Skin epidermis (tissue), 12 donors: ENCODE measurements at regions not wholly inside any gene's neighbourhood (a gene's known extent, or its start where the extent isn't known, plus 50 kb on each side); places are given as distances from the start of the nearest gene placed in this dataset.
A peak's percentile ranks its signal among the peaks of the same experiment; 100 is the strongest.

Experiments used
- H3K27ac ChIP-seq, 21 experiments: fragments of 200-600 bp; sonication (generic) in 11 of 21; one replicate each; pipeline ENCODE4 v1.5.0; 2020; ENCODE audit warnings: mild to moderate bottlenecking in 3 of 21, inconsistent platforms in 2 of 21, moderate library complexity in 2 of 21
- H3K4me3 ChIP-seq, 7 experiments: fragments of 200-600 bp; sonication (generic) in 2 of 7; one replicate each; pipeline ENCODE4 v1.5.0; 2020; ENCODE audit warnings: inconsistent platforms in 2 of 7, mild to moderate bottlenecking in 2 of 7, moderate library complexity in 1 of 7

DNA sequence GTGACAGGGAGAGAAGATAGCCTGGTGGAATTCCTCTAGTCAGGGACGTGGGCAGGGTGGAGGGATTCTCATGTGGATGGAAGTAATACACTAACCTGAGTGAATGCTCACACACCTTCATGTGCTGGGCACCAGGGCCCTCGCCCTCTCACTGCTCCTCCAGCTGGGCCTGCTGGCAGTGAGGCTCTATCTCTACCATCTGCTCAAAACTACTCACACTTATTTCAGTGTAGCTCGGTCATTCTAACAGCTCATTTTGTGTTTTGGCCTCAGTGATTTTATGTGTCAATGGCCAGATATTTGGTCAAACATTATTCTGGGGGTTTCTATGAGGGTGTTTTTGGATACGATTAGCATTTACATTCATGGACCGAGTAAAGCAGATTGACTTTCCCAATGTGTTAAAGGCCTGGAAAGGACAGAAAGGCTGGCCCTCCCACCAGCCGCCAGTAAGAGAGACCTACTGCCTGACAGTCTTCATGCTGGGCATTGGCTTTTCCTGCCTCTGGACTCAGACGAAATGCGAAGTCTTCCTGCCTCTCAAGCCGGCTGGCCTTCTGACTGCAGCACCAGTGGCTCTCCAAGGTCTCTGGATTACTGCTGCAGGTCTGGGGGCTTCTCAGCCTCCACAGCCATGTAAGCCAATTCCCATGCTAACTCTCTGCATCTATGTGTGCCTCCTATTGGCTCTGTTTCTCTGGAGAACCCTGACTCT lies 335.4 kb downstream of the CXCL12 start:
- Histone ChIP-seq H3K4me3 (no peak overlapping the region), H3K27ac (no peak overlapping the region)

DNA sequence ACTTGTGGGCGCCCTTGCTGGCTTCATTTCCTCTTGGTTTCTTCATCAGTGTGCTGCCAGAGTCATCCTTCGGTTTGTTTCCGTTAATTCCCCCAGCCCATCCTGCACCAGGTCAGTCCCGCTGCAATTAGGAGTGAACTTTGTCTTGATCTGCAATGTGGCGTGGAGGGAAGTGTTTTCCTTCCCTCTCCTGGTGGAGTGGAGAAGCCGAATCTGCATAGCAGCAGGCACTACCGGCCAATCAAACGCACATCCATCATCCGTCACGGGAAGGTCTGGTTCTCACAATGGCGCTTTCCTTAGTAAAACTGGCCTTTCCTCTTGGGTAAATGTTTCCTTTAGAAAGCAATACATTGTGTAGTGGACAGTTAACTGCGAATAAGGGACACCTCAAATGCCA lies 337.5 kb downstream of the CXCL12 start:
- H3K4me3 ChIP-seq, result no peak overlapping the region
- H3K27ac ChIP-seq, result peak overlapping the region in 1 of 21 experiments; percentile 31

DNA sequence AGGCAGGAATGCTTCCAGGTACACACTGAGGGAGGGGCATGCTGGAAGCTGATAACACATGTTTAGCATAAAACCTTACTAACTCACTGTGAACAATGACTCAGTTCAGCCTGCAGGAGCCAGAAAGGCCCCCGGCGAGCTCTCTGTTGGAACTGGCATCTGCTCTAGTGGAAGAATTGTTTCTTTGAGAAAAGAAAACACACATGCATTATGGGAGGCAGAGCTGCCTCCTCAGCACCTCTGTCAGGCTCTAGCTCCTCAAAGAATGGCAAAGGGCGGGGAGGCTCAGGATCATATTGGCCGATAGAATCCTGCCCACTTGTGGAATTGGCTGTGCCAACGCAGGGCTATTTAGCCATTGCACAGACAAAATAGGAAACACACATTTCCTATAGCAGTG lies 338.3 kb downstream of the CXCL12 start:
- Histone ChIP-seq H3K27ac (peak overlapping the region in 5 of 21 experiments; percentile 8 to 60 (median 17)), H3K4me3 (no peak overlapping the region)

DNA sequence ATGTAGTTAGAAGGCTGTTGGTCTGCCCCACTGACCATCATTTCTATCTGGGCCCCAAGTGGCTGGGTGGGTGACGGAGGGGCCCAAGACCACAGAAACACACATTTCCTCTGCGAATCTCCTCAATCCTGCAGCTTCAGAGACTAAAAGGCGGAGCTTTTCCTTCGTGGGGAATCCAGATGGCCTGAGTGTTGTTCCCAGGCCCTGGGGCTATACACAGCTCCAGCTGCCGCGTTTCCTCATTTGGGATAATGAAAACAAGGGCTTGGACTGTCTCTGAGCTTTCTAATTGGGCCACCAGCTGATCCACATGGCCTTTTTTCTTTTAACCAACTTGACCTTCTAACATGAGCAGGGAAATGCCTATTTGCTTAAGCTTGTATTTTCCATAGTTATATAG lies 339.9 kb downstream of the CXCL12 start:
- peak overlapping the region in 7 of 21 experiments; percentile 6 to 48 (median 31) for H3K27ac ChIP-seq
- H3K4me3 ChIP-seq, result no peak overlapping the region

DNA sequence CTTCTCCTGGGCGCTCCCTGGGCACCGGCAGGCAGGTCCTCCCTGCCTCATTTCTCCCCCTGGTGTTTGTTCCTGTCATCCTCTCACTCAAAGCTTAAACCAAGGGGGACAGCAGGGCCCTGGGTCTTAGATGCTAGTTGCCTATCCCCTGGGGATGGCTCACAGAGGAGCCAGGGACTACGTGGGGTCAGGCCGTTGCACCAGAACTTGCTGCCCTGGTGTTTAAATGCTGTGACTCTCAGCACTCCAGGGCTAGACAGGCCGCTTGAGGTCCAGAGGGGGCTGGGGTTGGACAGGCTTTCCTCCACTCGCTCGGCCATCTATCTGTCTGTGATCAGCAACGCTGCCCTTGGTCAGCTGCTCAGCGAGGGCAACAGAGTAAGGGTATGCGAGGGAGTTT lies 340.3 kb downstream of the CXCL12 start:
- Histone ChIP-seq H3K4me3 (no peak overlapping the region), H3K27ac (peak overlapping the region in 11 of 21 experiments; percentile 5 to 51 (median 23))

DNA sequence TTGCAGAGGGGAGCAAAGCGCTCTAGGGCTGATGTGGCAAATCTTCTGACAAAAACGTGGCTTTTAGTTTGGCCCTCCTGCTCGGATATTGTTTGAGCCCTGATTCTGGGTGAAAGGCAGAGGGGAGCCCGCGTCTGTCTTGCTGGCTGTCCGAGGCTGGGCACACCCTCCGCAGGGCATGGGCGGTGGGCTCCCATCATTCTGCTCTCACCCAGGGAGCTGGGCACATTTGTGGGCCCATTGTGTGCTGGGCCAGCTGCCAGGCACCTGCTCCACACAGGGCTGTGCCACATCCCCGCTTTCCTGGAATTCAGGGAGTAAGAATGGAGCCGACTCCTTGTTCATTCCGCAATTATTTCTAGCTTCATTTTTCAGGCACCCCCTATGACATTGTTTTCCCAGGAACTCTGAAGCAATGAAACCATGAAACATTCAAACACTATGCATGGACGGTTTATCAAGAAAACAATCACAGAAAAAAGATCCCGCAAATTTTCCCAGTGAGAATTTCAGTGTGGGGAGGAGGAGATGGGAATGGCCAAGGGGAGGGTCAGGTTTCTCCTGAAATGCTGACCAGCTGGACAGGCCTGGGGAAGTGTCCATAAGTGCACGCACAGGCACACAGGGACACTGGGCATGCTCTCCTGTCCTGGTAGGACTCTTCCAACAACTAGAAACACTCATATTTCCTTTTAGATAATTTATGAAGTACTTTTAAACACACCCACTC lies 341.1 kb downstream of the CXCL12 start:
- H3K27ac ChIP-seq, result peak overlapping the region in 2 of 21 experiments; percentile 43 to 51
- no peak overlapping the region for H3K4me3 ChIP-seq

DNA sequence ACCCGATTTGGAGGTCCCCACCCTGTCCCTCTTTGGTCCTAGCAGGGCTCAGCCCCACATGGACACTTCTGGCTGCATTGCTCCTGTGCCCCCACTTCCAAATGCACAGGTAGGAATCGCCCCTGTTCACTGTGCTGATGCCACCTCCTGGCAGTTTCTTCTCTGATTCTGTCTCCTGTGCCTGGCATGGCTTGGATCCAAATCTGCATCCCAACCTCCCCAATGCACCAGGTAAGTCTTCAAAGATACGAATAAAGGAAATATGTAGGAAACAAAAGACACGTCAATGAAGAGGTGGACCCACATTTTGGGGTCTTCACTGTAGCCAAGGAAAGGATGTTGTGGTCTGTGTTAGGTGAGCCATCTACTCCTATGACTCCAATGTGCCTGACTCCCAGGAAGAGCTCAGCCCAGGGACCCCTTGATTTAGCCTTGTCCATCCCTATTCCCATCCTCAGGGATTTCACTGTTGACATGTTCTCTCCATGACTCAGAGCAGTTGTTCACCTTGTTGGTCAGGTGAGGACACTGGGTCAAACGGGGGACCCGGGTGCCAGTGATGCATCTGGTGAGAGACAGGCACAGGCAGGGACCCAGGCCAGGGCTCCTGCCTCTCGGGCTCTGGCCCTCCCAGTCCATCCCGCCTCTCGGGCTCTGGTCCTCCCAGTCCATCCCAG lies 341.8 kb downstream of the CXCL12 start:
- no peak overlapping the region for H3K4me3 ChIP-seq
- H3K27ac ChIP-seq, result no peak overlapping the region

DNA sequence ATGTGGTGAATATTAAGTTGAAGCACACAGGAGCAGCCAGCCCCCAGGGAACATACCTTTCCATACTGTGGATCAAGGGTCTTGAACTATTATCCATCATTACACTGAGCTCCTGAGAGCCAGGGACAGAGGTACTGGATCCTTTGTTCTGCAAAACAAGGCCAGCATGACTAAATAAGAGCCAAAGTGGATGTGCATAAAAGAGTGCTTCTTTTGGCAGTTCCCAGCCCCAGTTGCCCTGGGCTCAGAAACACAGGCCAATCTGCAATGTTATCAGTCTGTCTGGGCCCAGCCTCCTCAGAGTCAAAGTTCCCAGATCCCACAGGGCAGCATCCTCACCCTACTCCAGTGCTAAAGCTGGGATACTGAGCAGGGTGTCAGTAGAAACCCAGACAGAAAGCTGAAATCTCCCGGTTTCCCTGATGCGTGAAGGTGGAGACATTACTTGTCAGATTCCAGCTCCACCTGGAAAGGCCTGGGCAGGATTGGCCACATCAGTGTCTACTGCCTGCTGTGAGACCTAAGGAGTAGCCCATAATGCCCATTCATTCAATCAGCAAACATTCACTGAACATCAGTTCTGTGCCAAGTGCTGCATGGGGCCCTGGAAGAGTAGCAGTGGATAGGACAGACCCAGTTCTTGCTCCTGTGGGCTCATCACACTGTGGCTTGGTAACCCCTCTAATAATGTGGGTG lies 342.7 kb downstream of the CXCL12 start:
- H3K4me3 ChIP-seq, result no peak overlapping the region
- H3K27ac ChIP-seq, result no peak overlapping the region

DNA sequence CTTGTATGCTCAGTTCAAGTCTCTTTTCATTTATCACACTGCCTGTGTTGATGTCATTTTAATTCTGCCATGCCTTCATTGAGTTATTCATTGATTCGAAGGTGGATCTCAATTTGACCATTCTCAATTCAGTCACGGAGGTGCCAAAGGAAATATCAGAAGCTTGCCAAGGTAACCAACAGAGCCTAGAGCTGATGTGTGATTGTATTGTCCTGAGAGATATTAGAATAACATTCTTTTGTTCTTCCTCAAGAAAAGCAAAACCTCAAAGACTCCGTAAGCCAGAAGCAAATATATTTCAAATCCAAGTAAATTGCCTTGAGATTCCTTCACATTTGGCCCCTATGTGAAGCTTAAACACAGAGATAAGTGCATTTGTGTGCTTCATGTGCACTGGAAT lies 345.3 kb downstream of the CXCL12 start:
- H3K27ac ChIP-seq, result no peak overlapping the region
- no peak overlapping the region for H3K4me3 ChIP-seq

DNA sequence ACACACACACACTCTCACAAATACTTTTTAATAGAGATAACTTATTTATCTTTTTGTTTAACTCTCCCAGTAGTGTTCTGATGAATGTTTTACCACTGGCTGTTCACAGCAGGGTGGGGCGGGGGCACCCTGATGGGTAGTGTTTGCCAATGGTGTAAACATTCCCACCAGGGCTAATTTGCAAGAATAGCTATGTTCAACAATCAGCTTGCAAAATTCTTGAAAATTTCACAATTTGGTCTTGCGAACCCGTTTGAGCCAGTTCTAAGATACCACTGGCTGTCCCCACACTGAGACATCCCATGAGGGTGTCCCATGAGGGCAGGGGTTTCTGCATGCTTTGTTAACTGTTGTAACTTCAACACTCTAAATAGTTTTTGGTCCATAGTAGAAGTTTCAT lies 348.5 kb downstream of the CXCL12 start:
- no peak overlapping the region for H3K4me3 ChIP-seq

DNA sequence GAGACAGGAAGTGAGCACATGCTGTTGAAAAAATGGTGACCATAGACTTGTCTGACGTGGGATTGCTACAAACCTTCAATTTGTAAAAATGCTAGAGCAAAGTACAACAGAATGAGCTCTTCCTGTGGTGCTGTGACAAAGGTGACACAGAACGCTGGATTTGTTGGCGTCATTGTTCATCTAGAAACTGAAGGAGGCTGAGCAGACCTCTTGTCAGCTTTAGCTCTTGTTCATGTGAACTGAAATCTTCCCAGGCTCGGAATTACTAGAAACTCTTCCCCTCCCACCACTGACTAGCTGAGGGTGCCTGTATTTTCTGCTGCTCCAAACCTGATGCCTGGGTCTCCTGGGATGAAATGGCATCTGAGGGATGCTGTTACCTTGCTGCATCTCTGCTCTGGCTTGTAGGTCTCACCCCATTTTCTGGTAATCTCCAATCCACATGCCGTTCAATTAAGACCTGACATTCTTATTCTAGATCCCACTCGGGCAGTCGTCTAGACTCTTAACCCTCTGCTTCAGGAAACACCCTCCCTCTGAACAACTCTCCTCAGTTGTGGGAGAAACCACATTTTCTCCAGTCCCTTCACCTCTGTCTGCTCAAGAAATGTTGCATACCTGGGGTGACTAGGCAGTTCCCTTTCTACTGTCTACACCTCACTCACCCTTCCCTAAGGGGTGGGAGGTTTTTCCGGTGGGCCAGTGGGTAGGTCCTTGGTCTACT lies 349.3 kb downstream of the CXCL12 start:
- H3K4me3 ChIP-seq, result no peak overlapping the region
- no peak overlapping the region for H3K27ac ChIP-seq

More for the DNA sequence above, 348.5 kb downstream of the CXCL12 start:
- H3K27ac ChIP-seq, result no peak overlapping the region

DNA sequence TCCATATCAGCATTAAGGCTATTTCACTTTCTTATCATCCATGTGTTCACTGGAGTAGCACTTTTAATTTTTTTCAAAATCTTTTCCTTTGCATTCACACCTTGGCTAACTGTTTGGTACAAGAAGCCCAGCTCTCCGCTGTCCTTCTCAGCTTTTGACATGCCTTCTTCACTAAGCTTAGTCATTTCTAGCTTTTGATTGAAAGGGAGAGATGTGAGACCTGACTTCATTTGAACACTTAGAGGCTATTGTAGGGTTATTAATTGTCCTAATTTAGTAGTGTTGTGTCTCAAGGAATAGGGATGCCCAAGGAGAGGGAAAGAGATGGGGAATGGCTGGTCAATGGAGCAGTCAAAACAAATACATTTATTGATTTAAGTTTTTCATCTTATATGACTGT lies 350.0 kb downstream of the CXCL12 start:
- Histone ChIP-seq H3K4me3 (no peak overlapping the region), H3K27ac (no peak overlapping the region)

DNA sequence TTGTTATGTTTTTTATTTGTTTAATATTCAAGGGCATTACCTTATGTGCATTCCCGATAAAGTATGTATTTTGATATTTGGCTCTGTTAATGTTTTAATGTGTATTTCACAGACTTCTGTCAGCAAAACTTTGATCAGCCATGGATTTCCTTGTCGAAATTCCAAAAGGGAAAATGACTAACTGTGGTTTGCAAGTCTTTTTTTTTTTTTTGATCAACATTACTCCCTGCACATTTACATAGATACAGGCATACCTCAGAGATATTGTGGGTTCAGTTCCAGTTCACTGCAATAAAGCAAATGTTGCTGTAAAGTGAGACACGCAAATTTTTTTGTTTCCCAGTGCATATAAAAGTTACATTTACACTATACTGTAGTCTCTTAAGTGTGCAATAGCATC lies 351.9 kb downstream of the CXCL12 start:
- Histone ChIP-seq H3K27ac (no peak overlapping the region), H3K4me3 (no peak overlapping the region)

DNA sequence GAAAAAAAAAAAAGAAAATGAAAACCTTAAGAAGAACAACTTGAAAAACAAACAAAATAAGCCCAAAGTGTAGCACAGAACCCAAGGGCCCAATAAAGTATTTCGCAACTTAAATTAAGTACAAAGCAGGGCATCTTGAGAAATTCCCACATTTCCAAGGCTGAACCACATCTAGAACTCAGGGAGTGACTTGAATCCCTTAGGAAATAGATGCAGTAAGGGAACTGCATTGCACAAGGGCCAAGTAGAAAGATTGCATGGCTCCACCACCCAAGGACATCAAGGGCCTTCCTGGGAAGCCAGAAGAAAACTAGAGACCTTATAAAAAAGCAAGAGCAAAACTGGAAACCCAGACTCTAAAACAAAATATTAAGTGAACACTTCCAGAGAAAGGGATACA lies 352.7 kb downstream of the CXCL12 start:
- H3K27ac ChIP-seq, result no peak overlapping the region

DNA sequence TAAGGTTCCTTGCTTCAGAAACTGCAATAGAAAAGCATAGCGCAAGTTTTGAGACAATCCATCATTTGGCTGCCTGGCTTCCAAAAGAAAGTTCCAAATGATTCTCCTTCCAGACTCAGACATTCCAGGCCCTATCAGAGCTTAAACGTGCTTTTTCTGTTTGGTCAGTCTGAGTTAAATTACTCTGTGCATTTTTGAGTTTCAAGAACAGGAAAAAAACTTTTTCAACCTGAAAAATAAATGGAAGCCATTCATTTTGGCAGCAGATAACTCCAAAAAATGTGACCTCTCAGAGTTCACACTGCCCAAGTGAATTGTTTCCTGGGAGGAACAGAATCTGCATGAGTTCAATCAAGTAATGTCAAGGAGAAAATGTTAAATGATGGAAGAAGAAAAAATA lies 354.2 kb downstream of the CXCL12 start:
- H3K4me3 ChIP-seq, result no peak overlapping the region
- no peak overlapping the region for H3K27ac ChIP-seq

More for the DNA sequence above, 352.7 kb downstream of the CXCL12 start:
- no peak overlapping the region for H3K4me3 ChIP-seq

DNA sequence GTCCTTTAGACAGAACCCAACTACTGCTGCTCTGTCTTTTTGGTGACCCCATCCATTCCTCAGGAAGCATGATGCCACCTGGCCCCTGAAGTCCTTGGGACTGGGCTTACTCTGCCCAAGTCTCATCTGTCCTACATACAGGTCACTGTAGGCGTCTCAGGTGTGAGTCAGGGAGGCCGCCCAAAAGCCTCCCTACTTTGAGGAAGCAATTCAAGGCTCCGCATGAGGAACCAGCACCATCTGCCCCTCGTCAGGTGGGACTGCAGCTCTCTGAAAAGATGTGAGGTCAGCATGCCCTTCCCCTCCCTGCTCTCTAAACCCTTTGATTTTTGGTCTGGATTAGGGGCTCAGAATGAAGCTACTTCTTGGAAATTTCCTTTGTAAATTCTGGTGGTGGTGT lies 354.8 kb downstream of the CXCL12 start:
- Histone ChIP-seq H3K4me3 (no peak overlapping the region), H3K27ac (no peak overlapping the region)

DNA sequence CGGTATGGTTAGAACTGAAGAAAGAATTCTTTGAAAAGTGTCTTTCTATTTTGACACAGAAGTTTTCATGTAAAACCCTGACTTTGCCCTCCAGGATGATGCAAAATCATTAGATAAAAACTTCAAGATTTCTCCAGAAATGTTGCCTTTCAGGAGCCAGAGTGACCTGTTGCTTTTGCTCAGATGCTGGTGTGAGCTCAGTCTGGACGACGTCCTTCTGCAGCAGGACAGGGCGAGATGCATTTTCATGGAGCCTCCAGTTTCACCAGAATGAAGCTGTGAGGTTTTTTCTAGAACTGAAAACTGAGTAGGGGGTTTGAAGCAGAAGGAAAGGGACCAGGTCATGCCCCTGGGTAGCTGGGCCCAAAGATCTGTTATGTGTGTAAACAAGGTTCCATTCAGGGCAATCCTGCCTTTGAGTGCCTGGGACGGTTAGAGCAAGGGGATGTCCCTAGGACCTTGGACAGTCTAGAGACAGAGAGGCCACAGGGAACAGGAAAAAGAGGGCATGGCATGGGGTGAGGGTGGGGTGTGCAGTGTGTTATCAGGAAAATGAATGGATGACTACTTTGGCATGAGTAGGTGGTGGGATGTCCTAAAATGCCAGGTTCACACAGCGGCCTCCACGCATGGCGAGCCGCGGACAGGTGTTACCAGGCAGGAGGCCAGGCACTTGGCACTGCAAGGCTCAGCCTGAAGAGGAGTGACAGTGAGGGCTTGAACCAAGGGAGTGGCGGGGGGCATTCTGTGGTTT lies 356.3 kb downstream of the CXCL12 start:
- Histone ChIP-seq H3K27ac (no peak overlapping the region), H3K4me3 (no peak overlapping the region)

DNA sequence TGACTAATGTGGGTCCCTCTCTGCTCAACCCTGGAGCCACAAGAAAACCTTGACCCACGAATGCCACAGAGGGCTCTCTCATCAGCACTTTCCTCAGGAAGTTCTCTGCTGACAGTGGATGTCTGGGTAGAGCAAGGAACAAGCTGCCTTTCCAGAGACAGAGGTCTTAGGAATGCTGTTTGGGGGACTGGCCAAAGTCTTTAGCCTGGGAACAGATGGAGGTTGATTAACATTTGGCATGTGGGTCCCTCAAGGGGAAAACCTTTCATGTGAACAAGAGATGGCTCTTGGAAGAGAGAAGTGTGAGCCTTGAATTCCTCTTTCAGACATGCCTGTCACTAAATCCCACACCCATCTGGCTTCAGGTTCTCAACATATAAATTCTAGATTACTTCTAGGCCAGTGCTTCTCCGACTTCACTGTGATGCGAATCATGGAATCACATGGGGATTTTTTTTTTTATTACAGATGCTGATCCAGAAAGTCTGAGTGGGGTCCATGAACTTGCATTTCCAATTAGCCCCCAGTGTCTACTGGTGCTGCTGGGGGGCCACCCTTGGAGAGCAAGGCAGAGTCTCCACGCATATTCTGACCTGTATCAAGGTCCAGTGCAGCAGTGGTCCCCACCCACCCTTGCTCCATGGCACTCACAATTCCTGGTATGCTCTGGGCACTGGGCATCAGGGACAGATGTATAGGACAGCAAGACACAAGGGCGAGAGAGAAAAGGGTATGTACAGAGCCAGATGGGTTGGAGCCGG lies 360.4 kb downstream of the CXCL12 start:
- Histone ChIP-seq H3K4me3 (no peak overlapping the region), H3K27ac (peak overlapping the region in 1 of 21 experiments; percentile 25)
